Lower lobe of right lung (tissue), 2 donors: ENCODE measurements at regions not wholly inside any gene's neighbourhood (a gene's known extent, or its start where the extent isn't known, plus 50 kb on each side); places are given as distances from the start of the nearest gene placed in this dataset.
"Not testable (repeated sequence)": the region's sequence is repeated elsewhere in the genome, so short reads cannot be mapped to it uniquely, and the experiment has no call there.

ENCODE experiments used
- ATAC-seq, 2 donors: fragments of 200-7000 bp; cut with Tn5 transposase; one replicate each; pipeline ENCODE4 v1.9.1; 2020 to 2022; ENCODE audit warnings: mild to moderate bottlenecking in 2 of 2, moderate library complexity in 2 of 2
- DNase-seq: peaks from one replicate; pipeline ENCODE4 v3.0.0-alpha.2; 2020
- H3K27ac ChIP-seq: fragments of 200-600 bp; one replicate; pipeline ENCODE4 v1.8.0; 2022
- H3K27me3 ChIP-seq: fragments of 200-600 bp; one replicate; pipeline ENCODE4 v1.8.0; 2022; ENCODE audit warnings: low read depth
- H3K36me3 ChIP-seq: fragments of 200-600 bp; one replicate; pipeline ENCODE4 v1.8.0; 2022; ENCODE audit warnings: mild to moderate bottlenecking
- H3K4me1 ChIP-seq: fragments of 200-600 bp; one replicate; pipeline ENCODE4 v1.8.0; 2022
- H3K4me3 ChIP-seq: fragments of 200-600 bp; one replicate; pipeline ENCODE4 v1.8.0; 2022; ENCODE audit warnings: mild to moderate bottlenecking
- H3K9me3 ChIP-seq: fragments of 200-600 bp; one replicate; pipeline ENCODE4 v1.8.0; 2022
- CTCF ChIP-seq: fragments of 200-600 bp; IDR thresholded peaks from one replicate; pipeline ENCODE4 v1.8.0; 2022; ENCODE audit warnings: antibody characterized with exemption, mild to moderate bottlenecking
- intact Hi-C: fragments of 100-400 bp; cut with DNase I; formaldehyde crosslinking; loops from one replicate; pipeline ENCODE4 v1.11.0; 2022
- donor health status: DM: no; HTN: yes; CAD: no; lungs with severe emphysema.

GRCh38 chr16:9014389-9014788 is 50.7 kb upstream of the USP7 start:
- Histone ChIP-seq H3K27me3 (peaks cover 9% of the 10 kb centered on the region), H3K4me3 (no peak overlapping the region), H3K9me3 (peaks cover 5% of the 10 kb centered on the region), H3K27ac (no peak overlapping the region), H3K36me3 (no peaks in the 10 kb centered on the region), H3K4me1 (no peaks in the 10 kb centered on the region)
- DNase-seq: no peak
- no peak for ATAC-seq
- no peak for TF ChIP-seq CTCF
- intact Hi-C loops: no loop called here

- no peaks in the 10 kb centered on the region for H3K4me1 ChIP-seq
- DNase-seq (no peak), ATAC-seq (no peak)
- H3K27ac ChIP-seq: no peak overlapping the region
- H3K36me3 ChIP-seq: no peaks in the 10 kb centered on the region
- intact Hi-C loops: no loop called here
- peaks cover 5% of the 10 kb centered on the region for H3K9me3 ChIP-seq
- no peak for TF ChIP-seq CTCF
- no peak overlapping the region for H3K4me3 ChIP-seq
- peaks cover 9% of the 10 kb centered on the region for H3K27me3 ChIP-seq
Observed at GRCh38 chr16:9015489-9015888, 51.8 kb upstream of the USP7 start.

- intact Hi-C loops, ATAC-seq, H3K36me3 ChIP-seq, H3K4me3 ChIP-seq, DNase-seq, H3K27ac ChIP-seq, H3K27me3 ChIP-seq, H3K9me3 ChIP-seq, H3K4me1 ChIP-seq: not testable (repeated sequence)
Observed at GRCh38 chr16:9016005-9016404, 52.3 kb upstream of the USP7 start.

GRCh38 chr16:9016824-9017223 is 53.1 kb upstream of the USP7 start:
- ATAC-seq: no peak
- Histone ChIP-seq H3K4me3 (no peak overlapping the region), H3K36me3 (no peaks in the 10 kb centered on the region), H3K27ac (no peak overlapping the region), H3K4me1 (no peaks in the 10 kb centered on the region), H3K9me3 (peaks cover 5% of the 10 kb centered on the region), H3K27me3 (peaks cover 9% of the 10 kb centered on the region)
- TF ChIP-seq CTCF: no peak
- intact Hi-C loops: no loop called here
- no peak for DNase-seq

GRCh38 chr16:9027070-9027799 is 63.5 kb upstream of the USP7 start:
- no peaks in the 10 kb centered on the region for H3K36me3 ChIP-seq
- no peaks in the 10 kb centered on the region for H3K4me1 ChIP-seq
- no peaks in the 10 kb centered on the region for H3K27me3 ChIP-seq
- no peak overlapping the region for H3K4me3 ChIP-seq
- peak in 1 of 2 donors; percentile 37 for ATAC-seq
- no peak for DNase-seq
- TF ChIP-seq CTCF: no peak
- H3K9me3 ChIP-seq: no peaks in the 10 kb centered on the region
- intact Hi-C loops: no loop called here
- H3K27ac ChIP-seq: no peak overlapping the region

GRCh38 chr16:9028491-9028890 is 63.0 kb upstream of the HAPSTR1 start:
- H3K27ac ChIP-seq, H3K27me3 ChIP-seq, DNase-seq, H3K36me3 ChIP-seq, intact Hi-C loops, H3K4me1 ChIP-seq, H3K4me3 ChIP-seq, ATAC-seq, H3K9me3 ChIP-seq: not testable (repeated sequence)
